COLO829 (cell line): ENCODE measurements at regions not wholly inside any gene's neighbourhood (a gene's known extent, or its start where the extent isn't known, plus 50 kb on each side); places are given as distances from the start of the nearest gene placed in this dataset.

ENCODE experiments used
- DNase-seq: peaks from one replicate; pipeline ENCODE4 v3.0.0; 2012; ENCODE audit warnings: low spot score

- no peak for DNase-seq
These were observed 569.1 kb downstream of the INHBA start for GRCh38 chr7:41133690-41134299.

- no peak for DNase-seq
These were observed 570.9 kb downstream of the INHBA start for GRCh38 chr7:41131956-41132355.

GRCh38 chr7:41130561-41131236, 572.2 kb downstream of the INHBA start:
- DNase-seq: no peak

- DNase-seq: no peak
These were observed 572.8 kb downstream of the INHBA start for GRCh38 chr7:41130086-41130485.

GRCh38 chr7:41125343-41125742, 577.5 kb downstream of the INHBA start:
- no peak for DNase-seq

- DNase-seq: no peak
These were observed 580.5 kb downstream of the INHBA start for GRCh38 chr7:41122256-41122987.

- no peak for DNase-seq
These were observed 581.7 kb downstream of the INHBA start for GRCh38 chr7:41121228-41121627.

GRCh38 chr7:41118486-41118885, 584.4 kb downstream of the INHBA start:
- DNase-seq: no peak

- no peak for DNase-seq
These were observed 585.5 kb downstream of the INHBA start for GRCh38 chr7:41117431-41117830.

- no peak for DNase-seq
These were observed 586.1 kb downstream of the INHBA start for GRCh38 chr7:41116817-41117216.

GRCh38 chr7:41116337-41116736, 586.6 kb downstream of the INHBA start:
- no peak for DNase-seq

- DNase-seq: no peak
These were observed 588.2 kb downstream of the INHBA start for GRCh38 chr7:41114691-41115090.

GRCh38 chr7:41114131-41114530, 588.8 kb downstream of the INHBA start:
- DNase-seq: no peak

- no peak for DNase-seq
These were observed 589.2 kb downstream of the INHBA start for GRCh38 chr7:41113719-41114118.

- DNase-seq: no peak
These were observed 592.7 kb downstream of the INHBA start for GRCh38 chr7:41110186-41110585.

GRCh38 chr7:41108821-41109220, 594.1 kb downstream of the INHBA start:
- DNase-seq: no peak

- DNase-seq: peak; percentile 88
These were observed 594.9 kb downstream of the INHBA start for GRCh38 chr7:41107938-41108448.

- DNase-seq: no peak
These were observed 595.5 kb downstream of the INHBA start for GRCh38 chr7:41107330-41107937.

- no peak for DNase-seq
These were observed 598.3 kb downstream of the INHBA start for GRCh38 chr7:41104631-41105030.

- no peak for DNase-seq
These were observed 599.6 kb downstream of the INHBA start for GRCh38 chr7:41103331-41103730.

GRCh38 chr7:41098846-41099245, 604.0 kb downstream of the INHBA start:
- DNase-seq: no peak

- DNase-seq: no peak
These were observed 604.5 kb downstream of the INHBA start for GRCh38 chr7:41098402-41098801.

GRCh38 chr7:41097501-41097900, 605.4 kb downstream of the INHBA start:
- DNase-seq: no peak
